BJ (cell line): ENCODE measurements at regions not wholly inside any gene's neighbourhood (a gene's known extent, or its start where the extent isn't known, plus 50 kb on each side); places are given as distances from the start of the nearest gene placed in this dataset.

ENCODE experiments used
- CTCF ChIA-PET: fragments of 350-600 bp; formaldehyde crosslinking; extraction: SDS; loops from one replicate; lab custom pipeline; 2021; ENCODE audit warnings: antibody characterized with exemption, inconsistent platforms; lab: Yijun Ruan, JAX
- POLR2A ChIA-PET: fragments of 300-600 bp; sonication (Branson Sonifier 250); formaldehyde crosslinking; extraction: SDS; loops from one replicate; lab custom pipeline; 2021; ENCODE audit warnings: antibody characterized with exemption; lab: Charles Lee
- DNase-seq: peaks from one replicate; pipeline ENCODE4 v3.0.0-alpha.2; 2011; ENCODE audit warnings: low read depth
- H3K27me3 ChIP-seq: 2 replicates; pipeline ENCODE4 v1.6.0; 2011; ENCODE audit warnings: low read length; ENCODE audit not compliant: control insufficient read depth, insufficient read depth
- H3K36me3 ChIP-seq: 2 replicates; pipeline ENCODE4 v1.5.1; 2011; ENCODE audit warnings: low read length; ENCODE audit not compliant: control insufficient read depth, insufficient read depth
- H3K4me3 ChIP-seq: 2 replicates; pipeline ENCODE4 v1.5.1; 2011; ENCODE audit warnings: low read depth, mild to moderate bottlenecking, control low read depth, low read length
- TF ChIP-seq, protein P1 (sequence below): IDR thresholded peaks from 2 replicates; pipeline ENCODE4 v1.5.1; 2011; ENCODE audit warnings: low read depth, mild to moderate bottlenecking, control low read depth, inconsistent platforms, low read length, moderate library complexity; ENCODE audit not compliant: insufficient read depth

DNA sequence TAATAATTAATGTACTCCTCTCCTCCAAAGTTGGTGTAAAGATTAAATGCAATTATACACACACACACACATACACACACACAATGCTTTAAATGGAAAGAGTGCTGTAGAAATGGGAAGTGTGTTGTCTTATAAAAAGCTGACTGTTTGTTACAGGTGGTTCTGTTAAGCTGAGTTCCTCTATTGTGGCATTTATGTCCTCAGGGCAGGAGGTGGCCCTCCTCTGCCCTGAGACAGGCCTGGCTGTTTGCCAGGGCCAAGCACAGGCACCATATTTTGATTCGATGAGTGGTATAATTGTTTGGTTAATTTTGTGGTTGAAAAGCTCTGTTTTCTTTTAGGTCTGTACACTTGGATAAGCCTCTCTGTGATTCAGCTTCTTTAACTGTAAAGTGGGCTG lies 573.9 kb downstream of the KIF4B start:
- ChIA-PET POLR2A (no interaction called here), CTCF (no interaction called here)
- TF ChIP-seq, protein P1, sequence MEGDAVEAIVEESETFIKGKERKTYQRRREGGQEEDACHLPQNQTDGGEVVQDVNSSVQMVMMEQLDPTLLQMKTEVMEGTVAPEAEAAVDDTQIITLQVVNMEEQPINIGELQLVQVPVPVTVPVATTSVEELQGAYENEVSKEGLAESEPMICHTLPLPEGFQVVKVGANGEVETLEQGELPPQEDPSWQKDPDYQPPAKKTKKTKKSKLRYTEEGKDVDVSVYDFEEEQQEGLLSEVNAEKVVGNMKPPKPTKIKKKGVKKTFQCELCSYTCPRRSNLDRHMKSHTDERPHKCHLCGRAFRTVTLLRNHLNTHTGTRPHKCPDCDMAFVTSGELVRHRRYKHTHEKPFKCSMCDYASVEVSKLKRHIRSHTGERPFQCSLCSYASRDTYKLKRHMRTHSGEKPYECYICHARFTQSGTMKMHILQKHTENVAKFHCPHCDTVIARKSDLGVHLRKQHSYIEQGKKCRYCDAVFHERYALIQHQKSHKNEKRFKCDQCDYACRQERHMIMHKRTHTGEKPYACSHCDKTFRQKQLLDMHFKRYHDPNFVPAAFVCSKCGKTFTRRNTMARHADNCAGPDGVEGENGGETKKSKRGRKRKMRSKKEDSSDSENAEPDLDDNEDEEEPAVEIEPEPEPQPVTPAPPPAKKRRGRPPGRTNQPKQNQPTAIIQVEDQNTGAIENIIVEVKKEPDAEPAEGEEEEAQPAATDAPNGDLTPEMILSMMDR, result no peak
- no peaks in the 10 kb centered on the region for H3K36me3 ChIP-seq
- no peak for DNase-seq
- H3K27me3 ChIP-seq, result no peaks in the 10 kb centered on the region
- no peak overlapping the region for H3K4me3 ChIP-seq

- DNase-seq, result no peak
- no peak overlapping the region for H3K4me3 ChIP-seq
- TF ChIP-seq, protein P1, result no peak
- no peaks in the 10 kb centered on the region for H3K27me3 ChIP-seq
- ChIA-PET POLR2A (no interaction called here), CTCF (no interaction called here)
- no peaks in the 10 kb centered on the region for H3K36me3 ChIP-seq
Measured at GRCh38 chr5:155591273-155591672, 577.7 kb downstream of the KIF4B start.

DNA sequence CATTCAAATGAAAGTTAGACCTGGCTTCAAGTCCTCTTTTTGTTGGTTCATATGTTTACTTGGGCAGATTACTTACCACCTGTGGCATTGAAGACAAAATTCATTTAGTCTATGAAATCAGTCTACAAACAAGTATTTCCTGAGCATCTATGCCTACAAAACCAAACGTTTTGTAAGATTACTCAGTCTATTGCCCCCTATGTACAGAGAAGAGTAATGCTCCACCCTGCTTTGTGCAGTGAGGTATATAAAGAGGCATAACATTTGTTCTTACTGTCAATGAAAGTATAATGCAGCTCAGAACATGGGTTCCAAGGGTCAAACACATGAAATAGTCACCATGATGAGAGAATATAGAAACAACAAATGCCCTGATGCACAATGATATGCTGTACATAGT lies 580.7 kb downstream of the KIF4B start:
- Histone ChIP-seq H3K36me3 (no peaks in the 10 kb centered on the region), H3K4me3 (no peak overlapping the region), H3K27me3 (no peaks in the 10 kb centered on the region)
- CTCF ChIA-PET, result no interaction called here
- TF ChIP-seq, protein P1, result no peak
- POLR2A ChIA-PET, result no interaction called here
- no peak for DNase-seq

- POLR2A ChIA-PET, result no interaction called here
- H3K27me3 ChIP-seq, result no peaks in the 10 kb centered on the region
- no peak for DNase-seq
- TF ChIP-seq, protein P1, result no peak
- H3K36me3 ChIP-seq, result no peaks in the 10 kb centered on the region
- CTCF ChIA-PET, result no interaction called here
- H3K4me3 ChIP-seq, result no peak overlapping the region
Measured at GRCh38 chr5:155595791-155596190, 582.2 kb downstream of the KIF4B start.

GRCh38 chr5:155598552-155598951 lies 585.0 kb downstream of the KIF4B start:
- POLR2A ChIA-PET, result no interaction called here
- DNase-seq, result no peak
- Histone ChIP-seq H3K27me3 (no peaks in the 10 kb centered on the region), H3K4me3 (no peak overlapping the region), H3K36me3 (no peaks in the 10 kb centered on the region)
- TF ChIP-seq, protein P1, result no peak
- CTCF ChIA-PET, result no interaction called here
